ENCODE measurements at regions not wholly inside any gene's neighbourhood (a gene's known extent, or its start where the extent isn't known, plus 50 kb on each side); places are given as distances from the start of the nearest gene placed in this dataset.
"Not testable (repeated sequence)": the region's sequence is repeated elsewhere in the genome, so short reads cannot be mapped to it uniquely, and the experiment has no call there.

- no TSS peak for BruUV-seq (replicated peaks)
- POLR2A ChIA-PET (ENCODE audit: unreplicated experiment) = no interaction called here
- H3K4me3 ChIP-seq (ENCODE audit: low read length) = no peak overlapping the region
- H3K27me3 ChIP-seq (ENCODE audit: low read length) = no peaks in the 10 kb centered on the region
- no peak overlapping the region for H3K27ac ChIP-seq (ENCODE audit: low read length)
- H3K4me2 ChIP-seq (ENCODE audit: low read length) = no peak overlapping the region
- no peaks in the 10 kb centered on the region for H3K79me2 ChIP-seq (ENCODE audit: low read length)
- ATAC-seq (no peak), DNase-seq (no peak)
- H3F3A ChIP-seq (ENCODE audit: low read length, unreplicated experiment) = no peaks in the 10 kb centered on the region
- H4K20me1 ChIP-seq (ENCODE audit: low read length) = no peaks in the 10 kb centered on the region
- H2AFZ ChIP-seq (ENCODE audit: low read length) = no peak overlapping the region
- CTCF ChIA-PET = no interaction called here
- no peaks in the 10 kb centered on the region for H3K4me1 ChIP-seq (ENCODE audit: insufficient read depth, low read length)
- no peaks in the 10 kb centered on the region for H3K9me2 ChIP-seq (replicated peaks; ENCODE audit: low read length)
- H3K9me3 ChIP-seq (ENCODE audit: low read length) = no peaks in the 10 kb centered on the region
- H3K36me3 ChIP-seq (ENCODE audit: low read depth, low read length) = no peaks in the 10 kb centered on the region
- TF ChIP-seq CTCF (conservative IDR thresholded peaks at IDR 0.05; ENCODE audit: low read depth, low read length) (no peak), EZH2phosphoT487 (IDR thresholded peaks at IDR 0.05; ENCODE audit: borderline replicate concordance, low read length) (no peak), EZH2 (IDR thresholded peaks at IDR 0.05; ENCODE audit: low read length, unreplicated experiment) (no peak)
- intact Hi-C loops (cut with micrococcal nuclease) = no loop called here
- H3K9ac ChIP-seq (ENCODE audit: low read length) = no peak overlapping the region
Observed at GRCh38 chr18:39149211-39149806, 1583.7 kb upstream of the CELF4 start.

- Histone ChIP-seq H3K27ac (ENCODE audit: low read length) (no peak overlapping the region), H3F3A (ENCODE audit: low read length, unreplicated experiment) (no peaks in the 10 kb centered on the region), H3K4me1 (ENCODE audit: insufficient read depth, low read length) (no peaks in the 10 kb centered on the region), H3K4me3 (ENCODE audit: low read length) (no peak overlapping the region), H3K79me2 (ENCODE audit: low read length) (no peaks in the 10 kb centered on the region), H3K36me3 (ENCODE audit: low read depth, low read length) (no peaks in the 10 kb centered on the region), H3K9ac (ENCODE audit: low read length) (no peak overlapping the region), H3K4me2 (ENCODE audit: low read length) (no peak overlapping the region), H3K9me3 (ENCODE audit: low read length) (no peaks in the 10 kb centered on the region), H2AFZ (ENCODE audit: low read length) (no peak overlapping the region), H4K20me1 (ENCODE audit: low read length) (no peaks in the 10 kb centered on the region), H3K9me2 (replicated peaks; ENCODE audit: low read length) (no peaks in the 10 kb centered on the region), H3K27me3 (ENCODE audit: low read length) (no peaks in the 10 kb centered on the region)
- intact Hi-C loops (cut with micrococcal nuclease) = no loop called here
- no peak for ATAC-seq
- ChIA-PET CTCF (no interaction called here), POLR2A (ENCODE audit: unreplicated experiment) (no interaction called here)
- BruUV-seq (replicated peaks) = no TSS peak
- no peak for DNase-seq
- TF ChIP-seq CTCF (conservative IDR thresholded peaks at IDR 0.05; ENCODE audit: low read depth, low read length) (no peak), EZH2phosphoT487 (IDR thresholded peaks at IDR 0.05; ENCODE audit: borderline replicate concordance, low read length) (no peak), EZH2 (IDR thresholded peaks at IDR 0.05; ENCODE audit: low read length, unreplicated experiment) (no peak)
Observed at GRCh38 chr18:39134255-39134654, 1568.7 kb upstream of the CELF4 start.

GRCh38 chr18:39127538-39127937 lies 1561.9 kb upstream of the CELF4 start:
- H3K4me3 ChIP-seq (ENCODE audit: low read length); H3K9me2 ChIP-seq (replicated peaks; ENCODE audit: low read length); H3K36me3 ChIP-seq (ENCODE audit: low read depth, low read length); H3K9me3 ChIP-seq (ENCODE audit: low read length); intact Hi-C loops (cut with micrococcal nuclease); H3K27me3 ChIP-seq (ENCODE audit: low read length); DNase-seq; BruUV-seq (replicated peaks); H3K79me2 ChIP-seq (ENCODE audit: low read length); POLR2A ChIA-PET (ENCODE audit: unreplicated experiment); H4K20me1 ChIP-seq (ENCODE audit: low read length); H3F3A ChIP-seq (ENCODE audit: low read length, unreplicated experiment); H2AFZ ChIP-seq (ENCODE audit: low read length); H3K4me2 ChIP-seq (ENCODE audit: low read length); H3K27ac ChIP-seq (ENCODE audit: low read length); H3K9ac ChIP-seq (ENCODE audit: low read length); ATAC-seq; H3K4me1 ChIP-seq (ENCODE audit: insufficient read depth, low read length); CTCF ChIA-PET: not testable (repeated sequence)
